GM23338 (cell line): ENCODE measurements at regions not wholly inside any gene's neighbourhood (a gene's known extent, or its start where the extent isn't known, plus 50 kb on each side); places are given as distances from the start of the nearest gene placed in this dataset.

Source experiments
- ATAC-seq: fragments of 200-7000 bp; cut with Tn5 transposase; 3 replicates; pipeline ENCODE4 v1.9.1; 2020
- DNase-seq: peaks from one replicate; pipeline ENCODE4 v3.0.0-alpha.2; 2015; ENCODE audit warnings: low spot score
- H2AFZ ChIP-seq: fragments of 200-600 bp; sonication (generic); 2 replicates; pipeline ENCODE4 v1.8.0; 2016; ENCODE audit warnings: antibody characterized with exemption, mild to moderate bottlenecking, moderate library complexity
- H3F3A ChIP-seq: fragments of 200-600 bp; sonication (generic); replicated peaks from 2 replicates; pipeline ENCODE4 v1.8.0; 2017; ENCODE audit warnings: antibody characterized with exemption, mixed run types, low read depth
- H3K27ac ChIP-seq: fragments of 200-600 bp; sonication (generic); 2 replicates; pipeline ENCODE4 v1.6.1; 2016; ENCODE audit warnings: low read depth
- H3K27me3 ChIP-seq: fragments of 200-600 bp; sonication (generic); 2 replicates; pipeline ENCODE4 v1.8.0; 2016; ENCODE audit warnings: mild to moderate bottlenecking, mixed run types, moderate library complexity; ENCODE audit not compliant: insufficient read depth
- H3K36me3 ChIP-seq: fragments of 200-600 bp; sonication (generic); 2 replicates; pipeline ENCODE4 v1.8.0; 2016; ENCODE audit warnings: mild to moderate bottlenecking; ENCODE audit not compliant: insufficient read depth
- H3K4me1 ChIP-seq: fragments of 200-600 bp; sonication (generic); 2 replicates; pipeline ENCODE4 v1.8.0; 2016; ENCODE audit warnings: mild to moderate bottlenecking, moderate library complexity; ENCODE audit not compliant: insufficient read depth
- H3K4me2 ChIP-seq: fragments of 200-600 bp; sonication (generic); 2 replicates; pipeline ENCODE4 v1.7.1; 2017; ENCODE audit warnings: mixed run types
- H3K4me3 ChIP-seq: fragments of 200-600 bp; sonication (generic); 2 replicates; pipeline ENCODE4 v1.6.1; 2016; ENCODE audit warnings: mixed run types
- H3K79me2 ChIP-seq: fragments of 200-600 bp; sonication (generic); replicated peaks from 2 replicates; pipeline ENCODE4 v1.8.0; 2017; ENCODE audit warnings: mild to moderate bottlenecking; ENCODE audit not compliant: insufficient read depth
- H3K9me2 ChIP-seq: fragments of 200-600 bp; sonication (generic); 2 replicates; pipeline ENCODE4 v1.8.0; 2017; ENCODE audit not compliant: insufficient read depth
- H4K20me1 ChIP-seq: fragments of 200-600 bp; sonication (generic); replicated peaks from 2 replicates; pipeline ENCODE4 v1.8.0; 2017; ENCODE audit warnings: mild to moderate bottlenecking; ENCODE audit not compliant: insufficient read depth
- H3K27ac Mint-ChIP-seq: 2 replicates; pipeline ENCODE4 v1.8.0; 2020; ENCODE audit warnings: inconsistent platforms, mild to moderate bottlenecking, moderate library complexity, mixed read lengths
- H3K27me3 Mint-ChIP-seq: 3 replicates; pipeline ENCODE4 v1.8.0; 2022; ENCODE audit warnings: low read depth, mild to moderate bottlenecking, moderate library complexity, mixed read lengths, inconsistent platforms; ENCODE audit not compliant: insufficient read depth, poor library complexity
- H3K36me3 Mint-ChIP-seq: 3 replicates; pipeline ENCODE4 v1.8.0; 2021; ENCODE audit warnings: low read depth, mild to moderate bottlenecking, inconsistent platforms, moderate library complexity, mixed read lengths
- H3K4me1 Mint-ChIP-seq: 3 replicates; pipeline ENCODE4 v1.8.0; 2020; ENCODE audit warnings: mild to moderate bottlenecking, inconsistent platforms, mixed read lengths
- H3K4me3 Mint-ChIP-seq: 3 replicates; pipeline ENCODE4 v1.8.0; 2021; ENCODE audit warnings: moderate library complexity, mild to moderate bottlenecking, inconsistent platforms, mixed read lengths
- H3K9me3 Mint-ChIP-seq: 3 replicates; pipeline ENCODE4 v1.8.0; 2020; ENCODE audit warnings: moderate library complexity, mild to moderate bottlenecking, inconsistent platforms, mixed read lengths
- CREB1 ChIP-seq: fragments of 250-450 bp; sonication (Bioruptor Pico); IDR thresholded peaks from 2 replicates; pipeline ENCODE4 v1.5.0; 2020; ENCODE audit warnings: low read depth, mild to moderate bottlenecking, moderate library complexity
- CTCF ChIP-seq, 2 experiments: fragments of 200-600 bp in 1 of 2; sonication (generic) in 1 of 2; conservative IDR thresholded peaks; 2 replicates each; pipeline versions ENCODE4 v1.5.1 to v1.6.1; 2016 to 2017; ENCODE audit warnings: antibody characterized with exemption in 2 of 2, low read depth in 2 of 2, mild to moderate bottlenecking in 2 of 2, moderate library complexity in 1 of 2
- ETS1 ChIP-seq: IDR thresholded peaks from 2 replicates; pipeline ENCODE4 v1.6.1; 2016; ENCODE audit warnings: antibody characterized with exemption
- EZH2 ChIP-seq: fragments of 200-600 bp; sonication (generic); IDR thresholded peaks from one replicate; pipeline ENCODE4 v1.8.0; 2017; ENCODE audit warnings: antibody characterized with exemption, mild to moderate bottlenecking, low read depth; ENCODE audit not compliant: unreplicated experiment
- JUNB ChIP-seq: IDR thresholded peaks from one replicate; pipeline ENCODE4 v1.6.1; 2016; ENCODE audit warnings: antibody characterized with exemption; ENCODE audit not compliant: unreplicated experiment
- POLR2AphosphoS5 ChIP-seq: IDR thresholded peaks from 2 replicates; pipeline ENCODE4 v1.6.1; 2016; ENCODE audit warnings: antibody characterized with exemption, low read depth
- STAT1 ChIP-seq: IDR thresholded peaks from one replicate; pipeline ENCODE4 v1.6.1; 2016; ENCODE audit warnings: antibody characterized with exemption; ENCODE audit not compliant: unreplicated experiment
- ZNF114 ChIP-seq: fragments of 250-450 bp; sonication (Bioruptor Pico); IDR thresholded peaks from 2 replicates; pipeline ENCODE4 v1.5.0; 2020; ENCODE audit warnings: mild to moderate bottlenecking, moderate library complexity
- ZNF331 ChIP-seq: fragments of 250-450 bp; sonication (Bioruptor Pico); IDR thresholded peaks from 2 replicates; pipeline ENCODE4 v1.5.0; 2020; ENCODE audit warnings: low read depth, mild to moderate bottlenecking, moderate library complexity
- ZNF462 ChIP-seq: fragments of 250-450 bp; sonication (Bioruptor Pico); IDR thresholded peaks from 2 replicates; pipeline ENCODE4 v1.5.0; 2020; ENCODE audit warnings: mild to moderate bottlenecking, moderate library complexity
- TF ChIP-seq, protein P1 (sequence below): IDR thresholded peaks from one replicate; pipeline ENCODE4 v1.6.1; 2018; ENCODE audit warnings: antibody characterized with exemption; ENCODE audit not compliant: unreplicated experiment

DNA sequence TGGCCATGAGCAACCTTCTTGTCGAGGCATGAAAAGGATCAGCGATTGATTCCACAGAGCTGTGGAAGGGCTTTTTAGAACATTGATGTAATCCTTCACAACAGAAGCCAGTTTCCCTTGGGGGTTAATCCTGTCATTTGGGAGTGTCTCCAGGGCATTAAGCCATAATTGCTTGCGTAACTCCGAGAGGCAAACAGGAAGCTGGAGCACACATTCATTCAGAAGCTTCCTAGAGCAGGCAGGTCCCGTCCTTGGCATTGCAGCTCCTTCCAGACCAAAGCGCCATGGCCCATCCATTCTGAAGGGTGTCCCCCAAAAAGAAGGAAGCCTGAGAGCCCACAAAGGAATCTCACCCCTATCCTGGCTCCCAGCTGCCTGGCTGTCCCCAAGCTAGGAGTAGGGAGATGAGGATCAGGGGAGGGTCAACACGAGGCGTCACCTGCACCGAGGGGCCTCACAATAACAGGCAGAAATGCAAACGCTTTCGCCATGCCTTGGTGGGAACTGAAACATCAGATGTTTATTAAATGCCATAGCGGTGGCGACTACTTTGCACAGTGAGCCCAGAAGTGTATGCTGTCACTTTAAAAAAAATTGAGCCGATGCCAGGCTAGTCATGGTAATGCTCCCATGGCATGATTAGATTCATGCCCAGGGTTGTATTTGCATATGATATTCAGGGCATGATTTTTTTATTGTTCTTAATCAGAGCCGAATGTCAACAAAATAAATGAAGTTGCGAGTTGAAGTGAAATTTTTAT is 339.4 kb downstream of the BCL11A start (continued):
- no peak for TF ChIP-seq ZNF462
- TF ChIP-seq ZNF331 (CRISPR knock-in tag): no peak
- TF ChIP-seq STAT1: no peak
- TF ChIP-seq CREB1: no peak

GRCh38 chr2:60212181-60212945 is 341.1 kb downstream of the BCL11A start:
- H3K79me2 ChIP-seq: no peaks in the 10 kb centered on the region
- H3K4me2 ChIP-seq: no peak overlapping the region
- no peak overlapping the region for H3K4me3 ChIP-seq
- Mint-ChIP-seq H3K27ac (no peak overlapping the region), H3K27me3 (peaks cover 3% of the 10 kb centered on the region), H3K36me3 (no peaks in the 10 kb centered on the region), H3K9me3 (no peaks in the 10 kb centered on the region), H3K4me3 (no peak overlapping the region), H3K4me1 (peaks cover 30% of the 10 kb centered on the region)
- ATAC-seq: no peak
- H3K27me3 ChIP-seq: no peaks in the 10 kb centered on the region
- H4K20me1 ChIP-seq: no peaks in the 10 kb centered on the region
- no peak for DNase-seq
- no peaks in the 10 kb centered on the region for H3K9me2 ChIP-seq
- H3K4me1 ChIP-seq: peaks cover 4% of the 10 kb centered on the region; the same call in 1 of the 2 replicates
- H2AFZ ChIP-seq: no peak overlapping the region
- H3K27ac ChIP-seq: no peak overlapping the region
- no peaks in the 10 kb centered on the region for H3K36me3 ChIP-seq
- H3F3A ChIP-seq: no peaks in the 10 kb centered on the region
- TF ChIP-seq, protein P1, sequence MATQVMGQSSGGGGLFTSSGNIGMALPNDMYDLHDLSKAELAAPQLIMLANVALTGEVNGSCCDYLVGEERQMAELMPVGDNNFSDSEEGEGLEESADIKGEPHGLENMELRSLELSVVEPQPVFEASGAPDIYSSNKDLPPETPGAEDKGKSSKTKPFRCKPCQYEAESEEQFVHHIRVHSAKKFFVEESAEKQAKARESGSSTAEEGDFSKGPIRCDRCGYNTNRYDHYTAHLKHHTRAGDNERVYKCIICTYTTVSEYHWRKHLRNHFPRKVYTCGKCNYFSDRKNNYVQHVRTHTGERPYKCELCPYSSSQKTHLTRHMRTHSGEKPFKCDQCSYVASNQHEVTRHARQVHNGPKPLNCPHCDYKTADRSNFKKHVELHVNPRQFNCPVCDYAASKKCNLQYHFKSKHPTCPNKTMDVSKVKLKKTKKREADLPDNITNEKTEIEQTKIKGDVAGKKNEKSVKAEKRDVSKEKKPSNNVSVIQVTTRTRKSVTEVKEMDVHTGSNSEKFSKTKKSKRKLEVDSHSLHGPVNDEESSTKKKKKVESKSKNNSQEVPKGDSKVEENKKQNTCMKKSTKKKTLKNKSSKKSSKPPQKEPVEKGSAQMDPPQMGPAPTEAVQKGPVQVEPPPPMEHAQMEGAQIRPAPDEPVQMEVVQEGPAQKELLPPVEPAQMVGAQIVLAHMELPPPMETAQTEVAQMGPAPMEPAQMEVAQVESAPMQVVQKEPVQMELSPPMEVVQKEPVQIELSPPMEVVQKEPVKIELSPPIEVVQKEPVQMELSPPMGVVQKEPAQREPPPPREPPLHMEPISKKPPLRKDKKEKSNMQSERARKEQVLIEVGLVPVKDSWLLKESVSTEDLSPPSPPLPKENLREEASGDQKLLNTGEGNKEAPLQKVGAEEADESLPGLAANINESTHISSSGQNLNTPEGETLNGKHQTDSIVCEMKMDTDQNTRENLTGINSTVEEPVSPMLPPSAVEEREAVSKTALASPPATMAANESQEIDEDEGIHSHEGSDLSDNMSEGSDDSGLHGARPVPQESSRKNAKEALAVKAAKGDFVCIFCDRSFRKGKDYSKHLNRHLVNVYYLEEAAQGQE: no peak
- TF ChIP-seq POLR2AphosphoS5: no peak
- TF ChIP-seq ZNF114 (CRISPR knock-in tag): no peak
- TF ChIP-seq ETS1: no peak
- no peak for TF ChIP-seq CREB1
- no peak for TF ChIP-seq CTCF (conservative IDR thresholded peaks at IDR 0.05; ENCODE audit: low read depth in 2 of 2)
- no peak for TF ChIP-seq EZH2
- TF ChIP-seq JUNB: no peak
- TF ChIP-seq ZNF331 (CRISPR knock-in tag): no peak
